ENCODE measurements at regions not wholly inside any gene's neighbourhood (a gene's known extent, or its start where the extent isn't known, plus 50 kb on each side); places are given as distances from the start of the nearest gene placed in this dataset.

DNA sequence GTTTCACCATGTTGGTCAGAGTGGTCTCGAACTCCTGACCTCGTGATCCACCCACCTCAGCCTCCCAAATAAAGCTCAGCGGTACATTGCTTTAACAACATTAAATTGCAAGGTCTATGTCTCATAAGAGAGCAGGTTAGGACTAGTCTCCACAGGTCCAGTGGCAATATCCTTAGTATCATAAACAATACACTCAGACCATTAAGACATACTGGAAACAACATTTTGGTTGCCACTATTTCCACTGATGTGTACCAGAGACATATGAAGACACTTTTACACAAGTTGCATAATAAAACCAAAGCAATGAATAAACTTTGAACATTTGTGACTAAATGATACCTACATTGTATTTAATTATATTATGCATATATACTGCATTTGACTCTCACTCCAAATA lies 1130.0 kb downstream of the TSN start:
- Histone ChIP-seq H3K27ac (ENCODE audit: low read depth in 2 of 2, low read length in 2 of 2) (no peak overlapping the region), H3K4me1 (ENCODE audit: control insufficient read depth in 2 of 3, insufficient read depth in 2 of 3, low read depth in 1 of 3, low read length in 3 of 3) (no peaks in the 10 kb centered on the region), H3K4me3 (ENCODE audit: low read length in 3 of 3) (no peak overlapping the region), H3K9me3 (ENCODE audit: control insufficient read depth in 2 of 3, insufficient read depth in 1 of 3, low read length in 3 of 3) (no peaks in the 10 kb centered on the region), H3K27me3 (ENCODE audit: control insufficient read depth, insufficient read depth, low read length) (no peaks in the 10 kb centered on the region), H3K9ac (ENCODE audit: low read length in 3 of 3) (no peak overlapping the region), H3K36me3 (ENCODE audit: control insufficient read depth in 2 of 3, insufficient read depth in 3 of 3, low read length in 3 of 3) (no peaks in the 10 kb centered on the region)
- TF ChIP-seq, protein P1, sequence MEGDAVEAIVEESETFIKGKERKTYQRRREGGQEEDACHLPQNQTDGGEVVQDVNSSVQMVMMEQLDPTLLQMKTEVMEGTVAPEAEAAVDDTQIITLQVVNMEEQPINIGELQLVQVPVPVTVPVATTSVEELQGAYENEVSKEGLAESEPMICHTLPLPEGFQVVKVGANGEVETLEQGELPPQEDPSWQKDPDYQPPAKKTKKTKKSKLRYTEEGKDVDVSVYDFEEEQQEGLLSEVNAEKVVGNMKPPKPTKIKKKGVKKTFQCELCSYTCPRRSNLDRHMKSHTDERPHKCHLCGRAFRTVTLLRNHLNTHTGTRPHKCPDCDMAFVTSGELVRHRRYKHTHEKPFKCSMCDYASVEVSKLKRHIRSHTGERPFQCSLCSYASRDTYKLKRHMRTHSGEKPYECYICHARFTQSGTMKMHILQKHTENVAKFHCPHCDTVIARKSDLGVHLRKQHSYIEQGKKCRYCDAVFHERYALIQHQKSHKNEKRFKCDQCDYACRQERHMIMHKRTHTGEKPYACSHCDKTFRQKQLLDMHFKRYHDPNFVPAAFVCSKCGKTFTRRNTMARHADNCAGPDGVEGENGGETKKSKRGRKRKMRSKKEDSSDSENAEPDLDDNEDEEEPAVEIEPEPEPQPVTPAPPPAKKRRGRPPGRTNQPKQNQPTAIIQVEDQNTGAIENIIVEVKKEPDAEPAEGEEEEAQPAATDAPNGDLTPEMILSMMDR (IDR thresholded peaks at IDR 0.05; ENCODE audit: borderline replicate concordance, extremely low read depth, insufficient read depth) = no peak
- intact Hi-C loops (cut with DNase I) = no loop called here
- DNase-seq (no peak), FAIRE-seq (no peak)

DNA sequence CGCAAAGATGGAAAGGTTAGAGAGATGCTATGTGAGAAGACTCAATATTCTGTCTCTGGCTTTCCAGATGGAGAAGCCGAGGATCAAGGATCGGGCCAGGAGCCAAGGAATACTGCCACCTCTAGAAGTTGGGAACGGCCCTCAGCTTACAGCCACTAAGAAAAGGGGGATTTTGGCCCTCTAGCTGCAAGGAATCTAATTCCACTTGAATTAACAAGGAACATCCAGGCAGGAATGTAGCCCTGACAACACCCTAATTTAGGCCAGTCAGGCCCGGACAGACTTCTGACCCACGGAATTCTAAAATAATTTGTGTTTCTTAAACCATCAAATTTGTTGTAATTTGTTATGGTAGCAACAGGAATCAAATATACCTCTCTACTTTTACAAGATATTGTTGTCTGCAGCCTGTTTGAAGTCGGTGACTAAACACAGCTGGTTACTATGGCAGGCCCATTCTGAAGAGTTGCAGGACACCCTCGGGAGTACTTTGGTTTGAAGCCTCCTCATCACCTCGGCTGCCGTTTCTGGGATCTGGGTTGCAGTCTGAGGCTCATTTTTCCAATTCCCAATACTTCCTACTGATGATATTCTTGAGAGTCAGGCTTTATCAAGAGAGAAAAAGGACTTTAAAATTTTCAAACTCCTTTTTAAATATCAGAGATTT lies 1131.2 kb downstream of the TSN start:
- H3K27ac ChIP-seq (ENCODE audit: low read depth in 2 of 2, low read length in 2 of 2) = no peak overlapping the region
- no peaks in the 10 kb centered on the region for H3K36me3 ChIP-seq (ENCODE audit: control insufficient read depth in 2 of 3, insufficient read depth in 3 of 3, low read length in 3 of 3)
- H3K27me3 ChIP-seq (ENCODE audit: control insufficient read depth, insufficient read depth, low read length) = no peaks in the 10 kb centered on the region
- peak in 1 of 5 donors; percentile 14 for DNase-seq
- H3K4me1 ChIP-seq (ENCODE audit: control insufficient read depth in 2 of 3, insufficient read depth in 2 of 3, low read depth in 1 of 3, low read length in 3 of 3) = no peaks in the 10 kb centered on the region
- no peak overlapping the region for H3K9ac ChIP-seq (ENCODE audit: low read length in 3 of 3)
- TF ChIP-seq, protein P1 (IDR thresholded peaks at IDR 0.05; ENCODE audit: borderline replicate concordance, extremely low read depth, insufficient read depth) = no peak
- no peak overlapping the region for H3K4me3 ChIP-seq (ENCODE audit: low read length in 3 of 3)
- no peak for FAIRE-seq
- intact Hi-C loops (cut with DNase I) = no loop called here
- no peaks in the 10 kb centered on the region for H3K9me3 ChIP-seq (ENCODE audit: control insufficient read depth in 2 of 3, insufficient read depth in 1 of 3, low read length in 3 of 3)

DNA sequence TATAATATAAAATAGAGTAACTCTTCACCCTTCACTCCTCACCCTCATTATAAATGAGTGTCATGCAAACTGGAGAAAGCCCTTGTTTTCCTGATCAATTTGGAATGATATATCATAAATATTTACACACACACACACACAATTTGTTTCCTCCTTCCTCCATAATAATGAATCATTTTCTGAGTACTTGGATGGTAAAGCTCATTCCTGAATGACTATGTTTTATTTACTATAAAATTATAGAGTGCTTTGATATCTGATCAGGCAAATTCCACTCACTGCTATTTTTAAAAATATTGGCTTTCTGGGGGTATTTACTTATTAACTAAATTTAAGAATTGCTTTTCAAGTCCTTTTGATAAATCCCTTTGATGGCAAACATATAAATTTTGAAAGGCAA lies 1125.5 kb upstream of the CNTNAP5 start:
- H3K27ac ChIP-seq (ENCODE audit: low read depth in 2 of 2, low read length in 2 of 2) = no peak overlapping the region
- no peaks in the 10 kb centered on the region for H3K4me1 ChIP-seq (ENCODE audit: control insufficient read depth in 2 of 3, insufficient read depth in 2 of 3, low read depth in 1 of 3, low read length in 3 of 3)
- no peaks in the 10 kb centered on the region for H3K27me3 ChIP-seq (ENCODE audit: control insufficient read depth, insufficient read depth, low read length)
- TF ChIP-seq, protein P1 (IDR thresholded peaks at IDR 0.05; ENCODE audit: borderline replicate concordance, extremely low read depth, insufficient read depth) = no peak
- no peak overlapping the region for H3K4me3 ChIP-seq (ENCODE audit: low read length in 3 of 3)
- no peak overlapping the region for H3K9ac ChIP-seq (ENCODE audit: low read length in 3 of 3)
- intact Hi-C loops (cut with DNase I) = no loop called here
- no peaks in the 10 kb centered on the region for H3K36me3 ChIP-seq (ENCODE audit: control insufficient read depth in 2 of 3, insufficient read depth in 3 of 3, low read length in 3 of 3)
- FAIRE-seq (no peak), DNase-seq (no peak)
- H3K9me3 ChIP-seq (ENCODE audit: control insufficient read depth in 2 of 3, insufficient read depth in 1 of 3, low read length in 3 of 3) = no peaks in the 10 kb centered on the region

DNA sequence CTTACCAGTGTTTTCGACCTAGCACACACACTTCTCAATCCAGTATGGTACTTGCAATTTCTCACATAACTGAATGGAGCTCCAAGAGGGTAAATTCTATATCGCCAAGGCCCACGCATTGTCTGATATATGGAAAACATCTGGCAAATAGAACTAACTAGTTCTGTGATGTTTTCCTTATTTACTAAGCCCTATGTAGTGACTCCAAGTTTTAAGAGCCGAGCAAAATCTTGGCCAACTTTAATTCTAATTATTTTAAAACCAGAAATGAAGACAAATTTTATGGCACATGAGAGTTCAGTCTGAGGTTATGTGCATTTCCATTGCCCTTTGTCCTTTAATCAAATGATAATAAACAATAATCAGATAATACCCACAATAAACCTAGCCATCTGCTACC lies 1119.7 kb upstream of the CNTNAP5 start:
- H3K9me3 ChIP-seq (ENCODE audit: control insufficient read depth in 2 of 3, insufficient read depth in 1 of 3, low read length in 3 of 3) = no peaks in the 10 kb centered on the region
- FAIRE-seq (no peak), DNase-seq (peak in 2 of 5 donors; percentile 19 to 63)
- no peak overlapping the region for H3K27ac ChIP-seq (ENCODE audit: low read depth in 2 of 2, low read length in 2 of 2)
- no peaks in the 10 kb centered on the region for H3K27me3 ChIP-seq (ENCODE audit: control insufficient read depth, insufficient read depth, low read length)
- H3K4me1 ChIP-seq (ENCODE audit: control insufficient read depth in 2 of 3, insufficient read depth in 2 of 3, low read depth in 1 of 3, low read length in 3 of 3) = no peaks in the 10 kb centered on the region
- H3K4me3 ChIP-seq (ENCODE audit: low read length in 3 of 3) = no peak overlapping the region
- H3K36me3 ChIP-seq (ENCODE audit: control insufficient read depth in 2 of 3, insufficient read depth in 3 of 3, low read length in 3 of 3) = no peaks in the 10 kb centered on the region
- intact Hi-C loops (cut with DNase I) = no loop called here
- H3K9ac ChIP-seq (ENCODE audit: low read length in 3 of 3) = no peak overlapping the region
- TF ChIP-seq, protein P1 (IDR thresholded peaks at IDR 0.05; ENCODE audit: borderline replicate concordance, extremely low read depth, insufficient read depth) = no peak
